OCI-LY7 (cell line): ENCODE measurements at regions not wholly inside any gene's neighbourhood (a gene's known extent, or its start where the extent isn't known, plus 50 kb on each side); places are given as distances from the start of the nearest gene placed in this dataset.

ENCODE experiments used
- EZH2phosphoT487 ChIP-seq: fragments of 200-600 bp; sonication (generic); IDR thresholded peaks from 2 replicates; pipeline ENCODE4 v1.6.1; 2018; ENCODE audit warnings: low read depth, borderline replicate concordance, mild to moderate bottlenecking, mixed run types, antibody characterized with exemption, low read length, moderate library complexity, mixed read lengths
- TF ChIP-seq, protein P1 (sequence below): fragments of 200-600 bp; sonication (generic); conservative IDR thresholded peaks from 2 replicates; pipeline ENCODE4 v1.5.1; 2014; ENCODE audit warnings: mild to moderate bottlenecking, antibody characterized with exemption, low read length, moderate library complexity, mixed read lengths

- TF ChIP-seq, protein P1, sequence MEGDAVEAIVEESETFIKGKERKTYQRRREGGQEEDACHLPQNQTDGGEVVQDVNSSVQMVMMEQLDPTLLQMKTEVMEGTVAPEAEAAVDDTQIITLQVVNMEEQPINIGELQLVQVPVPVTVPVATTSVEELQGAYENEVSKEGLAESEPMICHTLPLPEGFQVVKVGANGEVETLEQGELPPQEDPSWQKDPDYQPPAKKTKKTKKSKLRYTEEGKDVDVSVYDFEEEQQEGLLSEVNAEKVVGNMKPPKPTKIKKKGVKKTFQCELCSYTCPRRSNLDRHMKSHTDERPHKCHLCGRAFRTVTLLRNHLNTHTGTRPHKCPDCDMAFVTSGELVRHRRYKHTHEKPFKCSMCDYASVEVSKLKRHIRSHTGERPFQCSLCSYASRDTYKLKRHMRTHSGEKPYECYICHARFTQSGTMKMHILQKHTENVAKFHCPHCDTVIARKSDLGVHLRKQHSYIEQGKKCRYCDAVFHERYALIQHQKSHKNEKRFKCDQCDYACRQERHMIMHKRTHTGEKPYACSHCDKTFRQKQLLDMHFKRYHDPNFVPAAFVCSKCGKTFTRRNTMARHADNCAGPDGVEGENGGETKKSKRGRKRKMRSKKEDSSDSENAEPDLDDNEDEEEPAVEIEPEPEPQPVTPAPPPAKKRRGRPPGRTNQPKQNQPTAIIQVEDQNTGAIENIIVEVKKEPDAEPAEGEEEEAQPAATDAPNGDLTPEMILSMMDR: no peak
- no peak for TF ChIP-seq EZH2phosphoT487
Measured at GRCh38 chr2:21261591-21261990, 137.8 kb downstream of the TDRD15 start.
